ENCODE measurements at regions not wholly inside any gene's neighbourhood (a gene's known extent, or its start where the extent isn't known, plus 50 kb on each side); places are given as distances from the start of the nearest gene placed in this dataset.

GRCh38 chr1:29458737-29459619 lies 222.7 kb downstream of the PTPRU start:
- FAIRE-seq, result no peak
- no peak overlapping the region for H3K4me2 ChIP-seq (ENCODE audit: control insufficient read depth, extremely low read depth, insufficient read depth, low read depth, low read length)
- no peak for DNase-seq (ENCODE audit: low read depth, low spot score)
- TF ChIP-seq CTCF (optimal IDR thresholded peaks at IDR 0.05 in 1 of 3, IDR thresholded peaks at IDR 0.05 in 1 of 3, conservative IDR thresholded peaks at IDR 0.05 in 1 of 3; ENCODE audit: extremely low read depth in 1 of 3, insufficient read depth in 2 of 3, low read length in 3 of 3) (no peak), EZH2 (IDR thresholded peaks at IDR 0.05; ENCODE audit: low read length) (no peak)
- no peaks in the 10 kb centered on the region for H3K9me3 ChIP-seq (ENCODE audit: control insufficient read depth, low read depth, low read length)
- no peaks in the 10 kb centered on the region for H3K79me2 ChIP-seq (ENCODE audit: control insufficient read depth, insufficient read depth, low read length)
- H4K20me1 ChIP-seq (ENCODE audit: control insufficient read depth, extremely low read depth, insufficient read depth, low read length), result peaks cover under 1% of the 10 kb centered on the region
- H3K4me1 ChIP-seq (ENCODE audit: control insufficient read depth, extremely low read depth, insufficient read depth, low read length), result no peaks in the 10 kb centered on the region
- no peak overlapping the region for H3K4me3 ChIP-seq (ENCODE audit: control insufficient read depth in 2 of 3, extremely low read depth in 1 of 3, insufficient read depth in 2 of 3, low read depth in 1 of 3, low read length in 3 of 3)
- no peaks in the 10 kb centered on the region for H3K36me3 ChIP-seq (ENCODE audit: control insufficient read depth in 2 of 2, extremely low read depth in 1 of 2, insufficient read depth in 2 of 2, low read length in 2 of 2)
- no peak overlapping the region for H2AFZ ChIP-seq (ENCODE audit: control insufficient read depth, low read length)
- no peak overlapping the region for H3K9ac ChIP-seq (ENCODE audit: control insufficient read depth, extremely low read depth, insufficient read depth, low read length)
- dilution Hi-C loops (cut with MboI; ENCODE audit: extremely low pct_ligation_motif_present, low sequenced_read_pairs), result no loop called here
- no peak overlapping the region for H3K27ac ChIP-seq (ENCODE audit: control insufficient read depth, insufficient read depth, low read length)
- H3K27me3 ChIP-seq (ENCODE audit: control insufficient read depth, extremely low read depth, insufficient read depth, low read length), result peaks cover 15% of the 10 kb centered on the region
- H3K9me1 ChIP-seq (ENCODE audit: control insufficient read depth, extremely low read depth, insufficient read depth, low read length), result no peaks in the 10 kb centered on the region

GRCh38 chr1:29457496-29458368 lies 221.4 kb downstream of the PTPRU start:
- H3K27me3 ChIP-seq (ENCODE audit: control insufficient read depth, extremely low read depth, insufficient read depth, low read length), result peaks cover 15% of the 10 kb centered on the region
- DNase-seq (ENCODE audit: low read depth, low spot score), result no peak
- H3K4me3 ChIP-seq (ENCODE audit: control insufficient read depth in 2 of 3, extremely low read depth in 1 of 3, insufficient read depth in 2 of 3, low read depth in 1 of 3, low read length in 3 of 3), result no peak overlapping the region
- peaks cover 3% of the 10 kb centered on the region for H4K20me1 ChIP-seq (ENCODE audit: control insufficient read depth, extremely low read depth, insufficient read depth, low read length)
- no peaks in the 10 kb centered on the region for H3K9me3 ChIP-seq (ENCODE audit: control insufficient read depth, low read depth, low read length)
- no peak overlapping the region for H3K4me2 ChIP-seq (ENCODE audit: control insufficient read depth, extremely low read depth, insufficient read depth, low read depth, low read length)
- no peaks in the 10 kb centered on the region for H3K79me2 ChIP-seq (ENCODE audit: control insufficient read depth, insufficient read depth, low read length)
- no peak overlapping the region for H3K9ac ChIP-seq (ENCODE audit: control insufficient read depth, extremely low read depth, insufficient read depth, low read length)
- no peak for FAIRE-seq
- H2AFZ ChIP-seq (ENCODE audit: control insufficient read depth, low read length), result no peak overlapping the region
- no peaks in the 10 kb centered on the region for H3K4me1 ChIP-seq (ENCODE audit: control insufficient read depth, extremely low read depth, insufficient read depth, low read length)
- H3K27ac ChIP-seq (ENCODE audit: control insufficient read depth, insufficient read depth, low read length), result no peak overlapping the region
- dilution Hi-C loops (cut with MboI; ENCODE audit: extremely low pct_ligation_motif_present, low sequenced_read_pairs), result no loop called here
- no peaks in the 10 kb centered on the region for H3K36me3 ChIP-seq (ENCODE audit: control insufficient read depth in 2 of 2, extremely low read depth in 1 of 2, insufficient read depth in 2 of 2, low read length in 2 of 2)
- TF ChIP-seq CTCF (optimal IDR thresholded peaks at IDR 0.05 in 1 of 3, IDR thresholded peaks at IDR 0.05 in 1 of 3, conservative IDR thresholded peaks at IDR 0.05 in 1 of 3; ENCODE audit: extremely low read depth in 1 of 3, insufficient read depth in 2 of 3, low read length in 3 of 3) (no peak), EZH2 (IDR thresholded peaks at IDR 0.05; ENCODE audit: low read length) (no peak)
- no peaks in the 10 kb centered on the region for H3K9me1 ChIP-seq (ENCODE audit: control insufficient read depth, extremely low read depth, insufficient read depth, low read length)

Data from keratinocyte (primary cell).